ENCODE measurements at regions not wholly inside any gene's neighbourhood (a gene's known extent, or its start where the extent isn't known, plus 50 kb on each side); places are given as distances from the start of the nearest gene placed in this dataset.

DNA sequence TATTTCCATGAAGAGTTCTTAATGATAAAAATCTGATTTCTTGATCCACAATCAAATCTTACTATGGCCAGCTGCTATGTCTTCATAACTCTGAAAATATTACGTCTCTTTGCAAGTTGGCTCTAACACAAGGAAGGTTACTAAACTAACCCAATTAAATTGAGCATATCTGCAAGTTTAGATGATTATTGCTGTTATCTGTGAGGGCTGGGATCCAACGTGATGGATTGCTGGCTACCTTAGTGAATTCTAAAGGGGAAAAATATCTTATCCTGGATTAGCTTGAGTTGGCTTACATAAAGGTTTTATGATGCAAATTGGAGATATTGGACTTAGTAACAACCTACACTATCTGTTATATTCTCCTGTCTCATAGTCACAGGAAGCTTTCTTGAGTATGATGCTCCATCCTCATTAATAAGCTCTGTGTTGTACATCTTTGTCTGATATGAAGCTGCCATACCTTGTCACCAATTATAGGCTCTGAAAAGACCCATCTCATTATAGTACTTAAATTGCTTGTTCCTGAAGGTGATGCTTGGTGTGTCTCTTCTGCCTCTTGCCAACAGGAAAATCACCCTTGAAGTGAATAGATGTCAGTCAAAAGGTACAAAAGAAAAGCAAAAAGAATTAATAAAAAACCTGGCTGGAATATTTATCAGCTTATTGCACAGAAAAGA is 733.0 kb upstream of the MEF2C start:
- in situ Hi-C loops (cut with HindIII; ENCODE audit: low pct_unique_long_range_greater_than_20kb, low sequenced_read_pairs) = no loop called here
- DNase-seq (ENCODE audit: low read depth, low spot score) = no peak

DNA sequence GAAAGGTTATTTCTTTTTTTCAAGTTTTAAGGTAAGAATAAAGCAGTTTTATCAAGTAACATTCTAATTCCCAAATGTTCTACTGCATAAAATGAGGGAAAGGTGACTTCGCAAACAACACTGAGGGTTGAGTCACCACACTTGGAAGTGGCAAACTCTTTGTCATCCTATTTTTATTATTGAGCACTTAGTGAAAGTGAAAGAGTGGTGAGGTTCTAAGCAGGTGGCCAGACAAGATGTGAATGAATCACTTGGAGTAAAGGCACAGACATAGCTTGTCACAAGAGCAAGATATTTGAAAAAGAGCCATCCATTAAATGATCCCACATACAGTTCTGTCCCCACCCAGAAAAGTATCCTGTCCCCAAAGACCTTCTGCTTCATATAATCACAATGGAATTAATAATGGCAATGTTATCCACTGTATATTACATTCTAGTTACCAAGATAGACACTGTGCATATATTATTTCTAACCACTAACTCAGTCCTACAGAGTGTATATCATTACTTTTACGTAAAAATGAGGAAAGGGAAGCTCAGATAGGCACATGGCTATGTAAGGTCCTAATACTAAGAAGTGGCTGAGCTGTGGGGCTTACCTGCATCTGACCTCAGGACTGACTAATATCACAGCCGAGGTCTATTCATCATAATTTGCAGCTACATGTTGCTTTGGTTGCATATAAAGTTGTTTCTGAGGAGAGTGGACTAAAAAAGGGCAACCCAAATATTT is 730.4 kb upstream of the MEF2C start:
- no peak for DNase-seq (ENCODE audit: low read depth, low spot score)
- in situ Hi-C loops (cut with HindIII; ENCODE audit: low pct_unique_long_range_greater_than_20kb, low sequenced_read_pairs) = no loop called here

GRCh38 chr5:89606939-89607534 is 724.1 kb upstream of the MEF2C start:
- in situ Hi-C loops (cut with HindIII; ENCODE audit: low pct_unique_long_range_greater_than_20kb, low sequenced_read_pairs) = no loop called here
- no peak for DNase-seq (ENCODE audit: low read depth, low spot score)

DNA sequence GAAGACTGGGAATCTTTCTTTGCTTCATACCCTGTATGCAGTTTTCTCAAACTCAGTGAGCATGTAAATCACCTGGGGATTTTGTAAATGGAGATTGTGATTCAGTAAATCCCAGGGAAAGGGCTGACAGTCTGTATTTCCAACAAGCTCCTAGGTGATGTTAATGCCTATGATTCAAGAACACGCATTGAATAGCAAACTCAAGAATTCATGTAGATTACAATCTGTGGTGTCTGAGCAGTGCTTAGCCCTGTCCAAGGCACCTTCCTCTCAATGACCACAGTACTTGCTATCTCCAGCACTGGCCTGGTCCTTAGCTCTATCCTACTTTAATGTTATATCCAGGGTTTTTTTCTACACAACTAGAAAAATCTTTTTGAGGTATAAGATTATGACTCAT is 721.4 kb upstream of the MEF2C start:
- DNase-seq (ENCODE audit: low read depth, low spot score) = no peak
- in situ Hi-C loops (cut with HindIII; ENCODE audit: low pct_unique_long_range_greater_than_20kb, low sequenced_read_pairs) = no loop called here

- DNase-seq (ENCODE audit: low read depth, low spot score) = no peak
- in situ Hi-C loops (cut with HindIII; ENCODE audit: low pct_unique_long_range_greater_than_20kb, low sequenced_read_pairs) = no loop called here
These were observed 718.9 kb upstream of the MEF2C start for GRCh38 chr5:89601880-89602279.

- in situ Hi-C loops (cut with HindIII; ENCODE audit: low pct_unique_long_range_greater_than_20kb, low sequenced_read_pairs) = no loop called here
- DNase-seq (ENCODE audit: low read depth, low spot score) = no peak
These were observed 714.9 kb upstream of the MEF2C start for GRCh38 chr5:89597878-89598277.

DNA sequence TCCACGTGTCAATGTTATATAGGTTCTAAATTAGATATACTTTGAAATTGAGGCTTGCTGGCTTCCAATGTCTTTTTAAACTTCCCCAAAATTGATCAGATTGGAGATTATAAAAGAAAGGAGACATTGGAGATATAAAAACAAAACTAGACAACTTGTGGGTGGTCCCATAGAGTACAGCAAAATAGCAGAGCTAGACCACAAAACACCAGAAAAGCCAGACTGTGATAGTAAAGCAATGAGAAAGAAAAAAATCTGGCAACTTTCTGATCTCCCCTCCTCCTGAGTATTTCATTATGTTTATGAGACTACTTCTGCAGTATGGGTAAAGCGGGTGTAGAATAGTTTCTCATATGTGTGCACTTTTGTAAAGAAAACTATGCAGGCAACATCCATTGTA is 713.8 kb upstream of the MEF2C start:
- DNase-seq (ENCODE audit: low read depth, low spot score) = no peak
- in situ Hi-C loops (cut with HindIII; ENCODE audit: low pct_unique_long_range_greater_than_20kb, low sequenced_read_pairs) = no loop called here

DNA sequence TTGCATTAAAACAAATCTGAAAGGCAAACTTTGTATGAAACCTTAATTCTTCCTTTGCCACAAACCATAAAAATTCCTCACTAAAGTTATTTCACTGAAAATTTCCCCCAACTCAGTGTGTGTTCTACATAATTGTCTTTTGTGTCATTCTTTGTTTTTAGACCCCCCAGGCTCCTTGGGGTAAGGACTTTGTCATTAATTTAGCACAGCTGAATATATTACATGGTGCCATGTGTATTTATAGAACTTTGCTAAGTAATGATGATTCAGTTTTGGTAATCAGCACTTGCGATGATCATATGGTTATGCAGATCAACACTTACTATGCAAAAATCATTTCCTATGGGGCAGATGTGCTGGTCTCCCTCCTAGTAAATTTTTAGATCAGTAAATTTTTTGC is 712.1 kb upstream of the MEF2C start:
- in situ Hi-C loops (cut with HindIII; ENCODE audit: low pct_unique_long_range_greater_than_20kb, low sequenced_read_pairs) = no loop called here
- DNase-seq (ENCODE audit: low read depth, low spot score) = no peak

DNA sequence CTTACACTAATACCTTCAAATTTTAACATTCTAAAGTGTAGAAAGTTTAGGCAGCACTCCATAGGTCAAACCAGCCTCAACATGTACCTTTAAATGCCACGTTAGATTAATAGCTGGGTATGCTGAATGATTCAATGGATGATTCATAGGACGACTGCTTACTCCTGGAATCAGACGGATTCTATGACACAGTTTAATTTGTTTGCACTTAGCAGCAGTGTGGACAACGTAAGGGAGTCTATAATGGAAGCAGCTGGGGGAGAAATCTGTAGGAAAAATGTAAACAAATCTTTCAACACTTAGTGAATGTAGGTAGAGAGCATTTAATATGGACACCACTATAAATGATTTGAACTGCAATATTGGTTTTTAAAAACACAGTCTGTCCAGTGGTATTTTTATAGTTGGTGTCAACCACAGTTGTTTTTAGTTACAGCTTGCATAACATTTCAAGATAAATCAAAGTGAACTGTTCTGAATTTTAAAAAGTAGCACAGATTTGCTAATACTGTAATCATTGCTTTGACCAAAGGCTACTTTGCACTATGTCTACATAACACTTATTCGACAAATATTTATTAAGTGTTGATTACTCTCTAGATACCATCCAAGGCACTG is 701.5 kb upstream of the MEF2C start:
- in situ Hi-C loops (cut with HindIII; ENCODE audit: low pct_unique_long_range_greater_than_20kb, low sequenced_read_pairs) = no loop called here
- DNase-seq (ENCODE audit: low read depth, low spot score) = no peak

DNA sequence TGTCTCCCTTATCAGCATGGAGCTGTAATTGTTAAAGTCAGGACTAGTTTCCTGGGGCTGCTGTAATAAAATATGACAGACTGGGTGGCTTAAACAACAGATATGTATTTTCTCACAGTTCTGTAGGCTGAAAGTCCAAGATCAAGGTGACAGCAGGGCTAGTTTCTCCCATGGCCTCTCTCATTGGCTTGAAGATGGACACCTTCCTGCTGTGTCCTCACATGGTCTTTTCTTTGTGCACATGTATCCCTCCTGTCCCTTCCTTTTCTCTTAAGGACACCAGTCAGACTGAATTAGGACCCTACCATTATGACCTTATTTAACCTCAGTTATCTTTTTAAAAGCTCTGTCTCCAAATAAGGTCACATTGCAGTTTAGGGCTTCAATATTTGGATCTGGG is 700.5 kb upstream of the MEF2C start:
- in situ Hi-C loops (cut with HindIII; ENCODE audit: low pct_unique_long_range_greater_than_20kb, low sequenced_read_pairs) = no loop called here

DNA sequence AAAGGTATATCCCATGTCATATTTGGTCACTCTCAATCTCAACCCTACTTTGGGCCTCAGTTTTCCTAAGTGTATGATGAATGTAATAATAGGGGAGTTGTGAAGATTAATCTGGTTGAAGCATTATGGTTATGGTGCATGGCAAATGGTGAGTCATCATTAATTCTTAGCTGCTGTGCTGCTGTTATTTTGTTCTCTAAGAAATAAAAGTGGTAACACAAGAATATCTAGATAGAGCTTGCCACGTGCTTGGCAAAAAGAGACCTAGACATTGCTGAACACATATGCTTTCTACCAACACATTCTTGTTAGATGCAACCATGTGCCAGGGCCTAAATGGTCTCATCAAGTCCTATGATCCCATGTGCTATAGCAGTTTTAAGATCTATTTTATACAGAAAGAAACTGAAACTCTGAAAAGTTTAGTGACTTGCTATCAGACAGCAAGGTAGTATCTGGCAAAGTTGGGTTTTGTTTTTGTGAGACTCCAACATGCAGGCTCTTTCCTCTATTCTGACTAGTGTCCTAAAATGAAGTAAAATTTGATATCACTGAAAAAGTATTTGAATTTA is 699.9 kb upstream of the MEF2C start:
- no peak for DNase-seq (ENCODE audit: low read depth, low spot score)
- in situ Hi-C loops (cut with HindIII; ENCODE audit: low pct_unique_long_range_greater_than_20kb, low sequenced_read_pairs) = no loop called here

More for the DNA sequence above, 700.5 kb upstream of the MEF2C start:
- no peak for DNase-seq (ENCODE audit: low read depth, low spot score)

GRCh38 chr5:89580976-89581375 is 698.0 kb upstream of the MEF2C start:
- in situ Hi-C loops (cut with HindIII; ENCODE audit: low pct_unique_long_range_greater_than_20kb, low sequenced_read_pairs) = no loop called here

GRCh38 chr5:89575319-89575718 is 692.3 kb upstream of the MEF2C start:
- no peak for DNase-seq (ENCODE audit: low read depth, low spot score)
- in situ Hi-C loops (cut with HindIII; ENCODE audit: low pct_unique_long_range_greater_than_20kb, low sequenced_read_pairs) = no loop called here

More at GRCh38 chr5:89580976-89581375, 698.0 kb upstream of the MEF2C start:
- DNase-seq (ENCODE audit: low read depth, low spot score) = no peak

DNA sequence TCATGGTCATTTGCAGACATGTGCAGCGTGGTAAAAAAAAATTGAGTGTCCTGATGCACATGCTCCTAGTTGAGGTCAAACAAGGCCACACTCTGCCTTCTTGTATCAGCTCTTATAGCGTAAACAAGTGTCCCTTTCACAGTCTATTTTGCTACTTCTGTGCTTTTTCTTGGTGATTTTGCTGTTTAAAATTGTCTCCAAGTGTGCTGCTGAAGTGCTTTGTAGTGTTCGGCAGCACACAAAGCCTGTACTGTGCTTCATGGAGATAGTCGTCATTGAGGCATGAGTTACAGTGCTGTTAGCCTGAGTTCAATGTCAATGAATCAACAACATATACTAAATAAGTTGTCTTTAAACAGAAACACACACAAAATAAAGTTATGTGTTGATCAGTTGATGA is 690.4 kb upstream of the MEF2C start:
- peak; percentile 74 for DNase-seq (ENCODE audit: low read depth, low spot score)
- in situ Hi-C loops (cut with HindIII; ENCODE audit: low pct_unique_long_range_greater_than_20kb, low sequenced_read_pairs) = no loop called here

DNA sequence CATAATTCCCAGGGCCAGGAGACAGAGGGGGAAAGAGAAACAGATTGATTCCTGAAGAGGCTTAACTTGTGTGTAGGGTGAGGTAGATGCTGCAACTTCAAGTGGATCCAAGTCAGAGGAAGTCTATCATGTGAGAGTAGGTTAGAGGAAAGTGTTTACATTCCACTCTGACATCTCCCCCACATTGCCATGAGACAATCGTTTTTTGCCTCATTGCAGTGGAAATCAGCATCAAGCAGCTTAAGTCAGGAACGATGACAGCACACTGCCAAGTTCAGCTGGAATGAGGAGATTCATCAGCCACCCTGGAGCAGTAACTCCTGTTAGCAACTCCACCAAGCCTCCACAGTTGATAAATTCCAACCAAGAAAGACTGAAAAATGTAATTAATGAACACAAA is 689.7 kb upstream of the MEF2C start:
- in situ Hi-C loops (cut with HindIII; ENCODE audit: low pct_unique_long_range_greater_than_20kb, low sequenced_read_pairs) = no loop called here
- DNase-seq (ENCODE audit: low read depth, low spot score) = no peak

GRCh38 chr5:89570557-89570956 is 687.6 kb upstream of the MEF2C start:
- no peak for DNase-seq (ENCODE audit: low read depth, low spot score)
- in situ Hi-C loops (cut with HindIII; ENCODE audit: low pct_unique_long_range_greater_than_20kb, low sequenced_read_pairs) = no loop called here

DNA sequence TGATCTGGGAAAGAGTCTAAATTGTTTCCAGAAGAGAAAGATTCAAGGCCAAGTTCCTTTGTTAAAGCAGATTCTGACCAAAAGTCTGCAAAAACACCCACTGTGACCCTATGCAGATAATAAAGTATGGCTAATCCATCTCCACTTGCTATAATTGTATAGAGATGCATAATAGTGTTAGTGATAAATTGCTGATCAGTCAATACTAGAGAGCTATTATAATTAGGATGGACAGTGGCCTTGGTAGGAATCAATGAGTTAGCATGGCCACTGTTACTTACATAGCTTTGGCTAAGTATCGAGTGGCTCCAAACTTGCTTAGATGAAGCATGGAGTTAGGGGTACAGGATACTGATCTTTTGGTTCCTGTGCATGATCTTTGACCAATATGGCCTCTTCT is 683.4 kb upstream of the MEF2C start:
- in situ Hi-C loops (cut with HindIII; ENCODE audit: low pct_unique_long_range_greater_than_20kb, low sequenced_read_pairs) = no loop called here
- DNase-seq (ENCODE audit: low read depth, low spot score) = no peak

DNA sequence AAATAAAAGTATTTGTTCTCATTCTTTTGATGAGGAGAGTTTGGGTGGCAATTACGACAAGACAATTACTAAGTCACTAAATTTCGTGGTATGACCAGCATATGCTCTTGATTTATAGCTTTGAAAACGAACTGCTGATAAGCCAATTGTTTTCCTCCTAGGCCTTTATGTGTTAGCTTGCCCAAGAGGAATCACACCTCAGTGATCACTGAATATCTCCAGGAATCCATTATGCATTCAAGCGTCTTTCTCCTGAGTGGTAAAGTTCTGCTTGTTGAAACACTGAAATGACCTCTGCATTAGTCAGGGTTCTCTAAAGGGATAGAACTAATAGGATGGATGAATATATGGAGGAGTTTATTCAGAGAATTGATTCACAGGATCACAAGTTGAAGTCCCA is 677.7 kb upstream of the MEF2C start:
- in situ Hi-C loops (cut with HindIII; ENCODE audit: low pct_unique_long_range_greater_than_20kb, low sequenced_read_pairs) = no loop called here
- no peak for DNase-seq (ENCODE audit: low read depth, low spot score)

All from SK-MEL-5 (cell line).